ENCODE measurements at regions not wholly inside any gene's neighbourhood (a gene's known extent, or its start where the extent isn't known, plus 50 kb on each side); places are given as distances from the start of the nearest gene placed in this dataset.

DNA sequence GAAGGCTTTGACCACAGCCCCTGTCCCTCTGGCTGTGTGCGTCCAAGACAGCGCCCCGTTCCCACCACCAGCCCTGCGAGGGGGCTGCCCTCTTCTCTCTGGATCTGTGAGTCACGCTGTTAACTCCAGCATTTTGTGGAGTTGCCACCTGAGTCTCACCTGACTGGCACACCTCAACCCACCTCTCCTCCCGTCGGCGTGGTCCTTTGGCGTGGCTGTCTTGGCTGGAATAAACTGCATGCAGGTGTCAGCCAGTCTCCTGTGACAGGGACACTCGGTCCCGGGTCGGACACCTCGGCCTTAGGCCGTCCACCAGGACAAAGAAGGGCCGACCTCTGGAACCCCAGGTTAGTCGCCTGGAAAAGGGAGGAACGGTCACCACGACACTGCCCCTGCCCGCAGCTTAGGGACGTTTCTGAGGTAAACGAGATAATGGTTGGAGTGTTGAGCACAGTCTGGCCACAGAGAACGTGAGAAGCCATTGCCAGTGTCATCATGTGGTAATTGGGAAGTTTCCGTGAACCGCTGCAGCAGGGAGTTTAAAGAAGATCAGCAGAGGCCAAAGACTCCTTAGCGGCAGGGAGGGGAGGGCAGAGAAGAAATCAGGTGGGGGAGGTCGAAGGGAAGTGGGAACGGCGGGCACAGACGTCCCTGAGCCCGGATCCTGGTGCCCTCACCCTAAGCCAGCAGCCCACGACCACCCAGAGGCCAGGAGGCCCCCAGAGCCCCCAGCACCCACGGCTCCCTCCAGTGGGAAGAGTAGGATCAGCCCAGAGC, 73.6 kb upstream of the FAM20C start:
- TF ChIP-seq, protein P1, sequence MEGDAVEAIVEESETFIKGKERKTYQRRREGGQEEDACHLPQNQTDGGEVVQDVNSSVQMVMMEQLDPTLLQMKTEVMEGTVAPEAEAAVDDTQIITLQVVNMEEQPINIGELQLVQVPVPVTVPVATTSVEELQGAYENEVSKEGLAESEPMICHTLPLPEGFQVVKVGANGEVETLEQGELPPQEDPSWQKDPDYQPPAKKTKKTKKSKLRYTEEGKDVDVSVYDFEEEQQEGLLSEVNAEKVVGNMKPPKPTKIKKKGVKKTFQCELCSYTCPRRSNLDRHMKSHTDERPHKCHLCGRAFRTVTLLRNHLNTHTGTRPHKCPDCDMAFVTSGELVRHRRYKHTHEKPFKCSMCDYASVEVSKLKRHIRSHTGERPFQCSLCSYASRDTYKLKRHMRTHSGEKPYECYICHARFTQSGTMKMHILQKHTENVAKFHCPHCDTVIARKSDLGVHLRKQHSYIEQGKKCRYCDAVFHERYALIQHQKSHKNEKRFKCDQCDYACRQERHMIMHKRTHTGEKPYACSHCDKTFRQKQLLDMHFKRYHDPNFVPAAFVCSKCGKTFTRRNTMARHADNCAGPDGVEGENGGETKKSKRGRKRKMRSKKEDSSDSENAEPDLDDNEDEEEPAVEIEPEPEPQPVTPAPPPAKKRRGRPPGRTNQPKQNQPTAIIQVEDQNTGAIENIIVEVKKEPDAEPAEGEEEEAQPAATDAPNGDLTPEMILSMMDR (conservative IDR thresholded peaks at IDR 0.05; ENCODE audit: low read depth, low read length) = no peak
- TF ChIP-seq NFE2L2 (IDR thresholded peaks at IDR 0.05; ENCODE audit: low read depth, low read length) (no peak), FOS (IDR thresholded peaks at IDR 0.05; ENCODE audit: low read depth, low read length) (no peak), RAD21 (IDR thresholded peaks at IDR 0.05; ENCODE audit: low read length) (no peak), MXI1 (IDR thresholded peaks at IDR 0.05; ENCODE audit: borderline replicate concordance, low read depth, low read length) (no peak), MAFK (IDR thresholded peaks at IDR 0.05; ENCODE audit: low read depth, low read length) (no peak)

All from IMR-90 (cell line).